ENCODE measurements at regions not wholly inside any gene's neighbourhood (a gene's known extent, or its start where the extent isn't known, plus 50 kb on each side); places are given as distances from the start of the nearest gene placed in this dataset.
"Not testable (repeated sequence)": the region's sequence is repeated elsewhere in the genome, so short reads cannot be mapped to it uniquely, and the experiment has no call there.

GRCh38 chr7:91352091-91352490 lies 87.9 kb downstream of the FZD1 start:
- H3K4me3 ChIP-seq (replicated peaks; ENCODE audit: low read depth, low read length) = no peak overlapping the region
- no peak for DNase-seq (ENCODE audit: low read depth)
- no peak for TF ChIP-seq CTCF (IDR thresholded peaks at IDR 0.05; ENCODE audit: low read length, missing control alignments)

GRCh38 chr7:91353848-91354247 lies 89.6 kb downstream of the FZD1 start:
- H3K4me3 ChIP-seq (replicated peaks; ENCODE audit: low read depth, low read length) = no peak overlapping the region
- DNase-seq (ENCODE audit: low read depth) = no peak
- no peak for TF ChIP-seq CTCF (IDR thresholded peaks at IDR 0.05; ENCODE audit: low read length, missing control alignments)

- no peak overlapping the region for H3K4me3 ChIP-seq (replicated peaks; ENCODE audit: low read depth, low read length)
- TF ChIP-seq CTCF (IDR thresholded peaks at IDR 0.05; ENCODE audit: low read length, missing control alignments) = no peak
- DNase-seq (ENCODE audit: low read depth) = no peak
Observed at GRCh38 chr7:91355695-91356435, 91.6 kb downstream of the FZD1 start.

GRCh38 chr7:91356915-91357314 lies 92.7 kb downstream of the FZD1 start:
- TF ChIP-seq CTCF (IDR thresholded peaks at IDR 0.05; ENCODE audit: low read length, missing control alignments) = no peak
- no peak overlapping the region for H3K4me3 ChIP-seq (replicated peaks; ENCODE audit: low read depth, low read length)
- DNase-seq (ENCODE audit: low read depth) = no peak

GRCh38 chr7:91357379-91357778 lies 93.1 kb downstream of the FZD1 start:
- no peak for TF ChIP-seq CTCF (IDR thresholded peaks at IDR 0.05; ENCODE audit: low read length, missing control alignments)
- no peak overlapping the region for H3K4me3 ChIP-seq (replicated peaks; ENCODE audit: low read depth, low read length)
- no peak for DNase-seq (ENCODE audit: low read depth)

GRCh38 chr7:91357901-91358300 lies 93.7 kb downstream of the FZD1 start:
- no peak overlapping the region for H3K4me3 ChIP-seq (replicated peaks; ENCODE audit: low read depth, low read length)
- no peak for DNase-seq (ENCODE audit: low read depth)
- TF ChIP-seq CTCF (IDR thresholded peaks at IDR 0.05; ENCODE audit: low read length, missing control alignments) = no peak

- DNase-seq (ENCODE audit: low read depth) = no peak
Observed at GRCh38 chr7:91358303-91358702, 94.1 kb downstream of the FZD1 start.

GRCh38 chr7:91365097-91365496 lies 100.9 kb downstream of the FZD1 start:
- not testable (repeated sequence) for H3K4me3 ChIP-seq (replicated peaks; ENCODE audit: low read depth, low read length); DNase-seq (ENCODE audit: low read depth)

More at GRCh38 chr7:91358303-91358702, 94.1 kb downstream of the FZD1 start:
- TF ChIP-seq CTCF (IDR thresholded peaks at IDR 0.05; ENCODE audit: low read length, missing control alignments) = no peak
- no peak overlapping the region for H3K4me3 ChIP-seq (replicated peaks; ENCODE audit: low read depth, low read length)
